ENCODE measurements at regions not wholly inside any gene's neighbourhood (a gene's known extent, or its start where the extent isn't known, plus 50 kb on each side); places are given as distances from the start of the nearest gene placed in this dataset.

DNA sequence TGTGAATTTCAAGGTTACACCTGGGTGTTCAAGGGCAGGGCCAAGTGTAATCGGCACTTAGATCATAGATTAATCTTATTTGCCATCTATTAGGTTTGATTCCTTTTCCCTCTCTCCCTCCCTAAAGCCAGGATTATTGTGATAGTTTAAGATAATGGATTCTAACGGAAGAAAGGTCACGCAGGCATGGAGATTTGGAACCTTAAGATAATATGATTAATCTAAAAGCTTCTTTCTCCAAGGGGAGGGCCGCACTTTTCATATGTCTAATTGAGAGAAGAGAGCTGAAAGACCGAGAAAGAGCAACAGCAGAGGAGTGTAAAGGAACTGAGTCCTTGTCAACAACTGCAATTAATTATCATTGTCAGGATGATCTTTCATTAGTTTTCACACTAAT lies 858.8 kb upstream of the NR2F2 start:
- no peak for DNase-seq

DNA sequence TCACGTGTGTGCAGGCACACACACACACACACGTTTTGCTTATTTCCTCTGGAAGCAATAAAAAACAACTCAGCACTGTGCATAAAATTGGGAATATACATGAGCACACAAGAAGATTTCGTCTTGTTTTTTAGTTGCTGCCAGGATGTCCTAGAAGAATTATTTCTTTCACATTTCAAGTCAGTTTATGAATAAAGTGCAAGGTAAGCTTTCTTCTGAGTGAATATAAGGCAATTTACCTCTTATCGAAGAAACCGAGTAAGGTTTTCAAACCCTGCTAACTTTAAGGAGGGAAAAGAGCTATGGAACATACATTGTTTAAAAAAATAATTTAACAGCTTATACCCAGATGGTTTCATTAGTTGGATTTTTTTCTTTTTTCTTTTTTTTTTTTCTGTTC lies 855.4 kb upstream of the NR2F2 start:
- DNase-seq, result no peak

DNA sequence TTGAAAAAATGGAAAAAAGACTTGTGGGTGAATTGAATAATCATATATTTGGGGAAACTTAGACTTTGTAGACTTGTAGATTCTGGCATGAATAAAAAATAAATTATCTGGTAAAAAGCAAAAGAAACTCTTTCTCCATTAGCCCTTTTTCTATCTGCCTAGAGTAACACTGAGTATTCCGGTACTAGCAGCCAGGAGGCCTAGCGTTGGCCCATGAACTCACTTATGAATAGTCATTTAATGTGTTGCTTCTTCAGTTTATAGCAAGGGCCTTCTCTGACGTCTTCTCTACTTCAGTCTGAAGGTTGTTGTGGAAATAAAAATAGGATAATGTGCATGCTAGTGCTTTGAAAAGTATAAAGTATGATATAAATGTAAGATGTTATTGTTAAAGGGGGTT lies 851.2 kb upstream of the NR2F2 start:
- no peak for DNase-seq

DNA sequence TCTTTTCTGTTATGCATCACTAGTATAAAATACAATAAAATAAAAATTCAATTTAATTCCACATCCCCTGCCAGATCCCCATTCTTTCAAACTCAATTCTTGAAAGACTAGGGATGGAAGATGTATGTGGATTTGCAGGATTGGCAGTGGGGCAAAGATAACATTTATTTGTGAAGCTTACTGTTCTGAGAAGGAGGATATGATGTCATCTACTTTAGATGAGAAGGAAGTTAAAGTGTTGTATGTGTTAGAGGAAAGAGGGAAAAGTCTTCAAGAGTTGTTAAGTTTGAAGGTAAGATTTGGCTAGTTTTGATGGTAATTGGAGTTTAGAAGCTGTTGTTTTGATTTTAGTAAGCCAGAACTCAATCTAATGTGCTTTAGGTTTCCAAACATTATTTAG lies 845.1 kb upstream of the NR2F2 start:
- no peak for DNase-seq

DNA sequence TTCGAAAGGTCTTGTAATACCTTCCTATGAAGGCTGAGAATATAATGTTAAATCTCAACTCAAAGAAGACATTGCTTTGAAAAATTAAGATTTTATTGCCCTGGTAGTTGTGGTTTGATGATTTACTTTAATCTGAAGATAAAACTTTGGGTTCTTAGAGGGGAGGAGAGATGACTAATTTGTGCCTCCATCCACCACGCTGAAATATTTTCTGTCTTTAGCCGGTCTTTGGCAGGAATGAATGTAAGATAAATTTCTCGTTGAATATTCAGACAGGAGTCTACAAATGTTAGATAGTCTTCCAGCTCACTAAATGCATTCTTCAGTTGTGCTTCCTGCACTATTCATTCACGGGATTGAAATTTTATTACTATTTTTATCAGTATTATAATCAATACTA lies 844.3 kb upstream of the NR2F2 start:
- DNase-seq, result no peak

DNA sequence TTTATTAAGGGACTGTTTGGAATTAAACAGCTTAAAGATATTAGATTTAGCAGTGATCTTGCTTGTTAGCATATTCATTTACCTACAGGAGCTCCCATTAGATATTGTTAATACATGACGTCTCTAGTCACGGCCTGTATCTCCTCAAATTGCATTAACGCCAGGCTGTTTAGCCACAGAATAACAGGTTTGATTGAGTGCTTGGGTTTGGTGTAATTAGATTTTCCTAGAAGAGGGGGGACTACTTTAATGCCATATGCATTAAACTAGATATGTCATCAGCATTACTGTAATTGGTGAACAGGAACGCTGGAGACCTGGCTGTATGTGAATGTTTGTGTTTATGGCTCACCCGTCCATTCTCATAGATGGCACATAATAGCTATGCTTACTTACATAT lies 841.4 kb upstream of the NR2F2 start:
- DNase-seq, result no peak

DNA sequence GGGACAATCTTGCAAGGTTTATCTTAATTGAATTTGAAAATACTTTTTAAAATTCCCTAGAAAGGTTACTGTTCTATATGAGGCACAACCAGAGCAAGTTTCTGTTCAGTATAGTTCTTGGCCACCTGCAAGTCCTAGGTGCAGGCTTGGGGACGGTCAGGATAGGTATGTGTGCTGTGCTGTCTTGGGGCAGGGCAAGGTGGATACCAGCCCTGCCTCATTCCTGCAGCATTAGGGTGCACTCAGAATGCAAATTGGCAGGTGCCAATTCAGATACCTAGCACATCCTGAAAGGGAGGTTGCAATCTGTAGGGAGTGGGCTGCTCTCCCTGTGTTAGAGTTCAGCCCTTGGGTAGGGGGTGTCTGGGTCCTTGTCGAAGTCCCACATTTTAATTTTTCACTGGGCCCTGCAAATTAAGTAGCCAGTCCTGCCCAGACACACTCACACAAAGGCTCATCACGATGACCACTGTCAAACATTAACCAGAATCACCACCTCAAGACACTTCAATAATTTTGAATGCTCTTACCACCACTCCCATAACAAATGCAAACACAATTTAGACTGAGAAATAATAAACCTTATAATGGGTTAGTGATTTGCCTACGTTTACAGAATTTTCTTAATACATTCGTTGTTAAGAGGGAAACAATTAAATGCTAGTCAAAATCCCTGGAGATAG lies 838.0 kb upstream of the NR2F2 start:
- no peak for DNase-seq

DNA sequence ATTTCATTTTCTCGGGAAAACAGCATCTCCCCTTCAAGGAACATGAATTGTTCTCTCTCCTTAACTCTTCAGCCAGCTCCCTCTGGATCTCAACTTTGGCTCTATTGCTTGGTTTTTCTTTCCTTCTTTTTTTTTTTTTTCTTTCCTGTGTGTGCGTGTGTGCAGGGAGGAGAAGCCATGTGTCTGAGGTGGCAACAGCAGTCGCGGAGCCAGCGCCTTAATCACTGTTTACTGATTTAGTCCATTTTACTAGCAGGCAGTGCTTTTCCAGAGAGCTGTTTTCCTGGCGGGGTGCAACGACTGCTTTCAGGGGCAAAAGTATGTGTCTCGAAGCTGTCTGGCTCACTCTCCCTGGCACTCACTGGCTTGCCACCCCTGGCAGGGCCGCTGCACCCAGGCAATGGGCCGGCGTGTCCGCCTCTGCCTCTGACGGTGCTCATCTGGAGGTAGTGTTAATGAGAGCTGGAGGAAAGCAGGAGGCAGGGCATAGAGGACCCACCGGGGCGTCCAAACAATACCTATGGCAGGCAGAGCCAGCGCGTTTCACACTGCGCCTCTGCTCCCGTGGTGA lies 835.4 kb upstream of the NR2F2 start:
- DNase-seq, result no peak

DNA sequence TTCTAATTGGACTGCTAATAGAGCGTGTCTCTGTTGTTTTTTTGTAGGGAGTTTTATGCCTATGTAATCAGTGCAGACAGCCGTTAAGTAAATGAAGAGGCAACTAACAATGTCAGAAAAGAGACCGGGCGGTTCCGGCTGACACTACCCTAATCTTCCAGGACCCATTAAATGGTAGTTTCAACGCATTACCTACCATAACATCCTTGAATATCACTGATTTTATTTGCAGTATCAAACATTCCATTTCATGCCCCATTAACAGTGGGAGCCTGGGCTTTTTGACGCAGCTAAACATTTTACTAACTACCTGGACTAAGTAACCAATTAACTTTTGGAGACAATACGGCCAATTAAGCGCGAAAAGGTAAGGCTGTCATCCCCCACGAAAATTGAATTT lies 832.9 kb upstream of the NR2F2 start:
- DNase-seq, result no peak

DNA sequence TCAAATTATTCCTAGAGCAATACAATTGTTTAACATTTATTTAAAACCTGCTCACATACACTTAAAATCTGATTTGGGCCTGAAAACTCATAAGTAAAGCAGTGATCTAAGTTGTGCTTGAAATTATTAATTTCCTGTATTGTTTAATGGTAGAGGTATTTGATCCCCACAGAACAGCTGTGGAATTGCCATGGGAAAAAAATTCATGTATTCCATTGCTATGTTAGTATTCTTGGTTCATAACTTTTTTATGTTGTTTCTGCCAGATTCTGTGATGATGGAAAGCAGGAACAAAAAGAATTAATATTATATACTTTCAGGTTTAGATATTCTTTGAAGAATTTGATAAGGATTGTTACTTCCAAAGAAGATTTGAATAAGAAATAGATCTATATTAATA lies 831.5 kb upstream of the NR2F2 start:
- DNase-seq, result no peak

DNA sequence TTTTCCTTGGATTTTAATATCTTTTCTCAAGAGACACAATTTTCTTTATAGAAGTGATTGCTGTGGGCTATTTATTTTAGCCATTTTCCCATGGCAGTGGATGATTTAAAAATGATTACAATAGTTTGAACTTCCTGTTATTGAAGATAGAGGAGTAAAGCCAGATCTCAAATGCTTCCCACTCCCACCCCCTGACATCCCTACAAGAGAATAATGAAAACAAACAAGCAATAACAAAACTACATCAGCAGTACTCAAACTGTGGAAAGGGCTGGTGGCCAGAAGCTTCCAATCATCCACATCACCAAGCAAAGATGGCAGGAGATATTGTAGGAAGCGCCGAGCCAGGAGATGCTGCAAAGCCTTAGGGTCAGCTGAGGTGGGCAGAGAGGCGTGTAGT lies 831.1 kb upstream of the NR2F2 start:
- DNase-seq, result no peak

DNA sequence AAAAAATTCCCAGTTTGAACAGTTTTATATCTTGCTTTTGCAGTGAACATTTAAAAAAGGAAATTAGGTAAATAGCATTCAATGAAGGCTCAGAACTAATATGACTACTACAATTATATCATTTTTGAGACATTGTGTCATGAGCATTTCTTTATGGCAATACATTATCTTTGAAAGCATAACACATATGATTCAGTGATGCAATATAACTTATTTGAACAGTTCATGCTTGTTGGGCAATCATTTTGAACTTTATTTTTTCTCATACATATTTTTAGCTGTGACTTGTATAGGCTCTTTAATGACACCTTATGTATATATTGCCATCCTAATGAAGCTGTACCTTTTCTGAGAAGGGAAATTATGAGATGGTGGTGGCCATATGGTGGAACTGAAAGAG lies 828.6 kb upstream of the NR2F2 start:
- no peak for DNase-seq

DNA sequence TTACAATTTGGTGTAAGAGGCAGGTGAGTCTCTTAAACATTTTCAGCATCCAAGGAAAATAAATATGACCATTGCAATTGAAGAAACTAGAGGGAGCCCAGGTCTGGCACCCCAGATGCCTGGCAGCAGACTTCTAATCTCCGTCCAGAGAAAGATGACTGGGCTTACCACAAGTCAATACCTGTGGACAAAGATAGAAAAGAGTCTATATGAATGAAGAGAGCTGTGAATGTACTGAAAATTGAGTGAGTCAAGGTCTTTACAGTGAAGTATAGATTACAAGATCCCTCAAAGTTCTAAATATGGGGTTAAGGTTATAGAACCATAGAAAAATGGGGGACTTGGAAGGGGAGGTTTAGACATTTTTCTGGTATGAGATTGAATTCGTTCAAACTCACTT lies 827.4 kb upstream of the NR2F2 start:
- DNase-seq, result no peak

DNA sequence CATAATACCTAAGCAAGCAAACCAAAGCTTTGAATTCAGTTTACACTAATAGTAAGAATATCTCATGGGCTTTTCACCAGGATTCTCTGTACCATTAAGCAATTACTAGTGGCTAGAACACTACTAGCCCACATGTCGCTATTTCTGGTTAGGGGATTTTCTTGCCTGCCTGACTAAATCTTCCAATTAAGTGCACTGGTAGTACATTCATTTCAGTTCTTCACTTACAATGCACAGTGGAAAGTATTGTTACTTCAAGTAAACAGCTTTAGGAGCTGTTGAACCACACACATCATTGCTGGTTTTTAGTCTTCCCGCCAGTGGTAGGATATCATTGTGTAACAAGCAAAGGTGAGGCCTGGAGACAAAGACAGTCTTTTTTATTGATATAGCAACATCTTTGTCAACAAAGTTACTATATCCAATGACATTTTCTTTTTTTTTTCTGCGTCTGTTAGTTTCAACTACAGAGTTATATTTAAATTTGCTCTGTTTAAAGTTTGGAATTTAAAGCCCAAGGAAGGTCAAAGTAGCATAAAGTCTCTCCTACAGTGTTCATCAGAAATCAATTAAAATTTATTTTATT lies 826.8 kb upstream of the NR2F2 start:
- no peak for DNase-seq

DNA sequence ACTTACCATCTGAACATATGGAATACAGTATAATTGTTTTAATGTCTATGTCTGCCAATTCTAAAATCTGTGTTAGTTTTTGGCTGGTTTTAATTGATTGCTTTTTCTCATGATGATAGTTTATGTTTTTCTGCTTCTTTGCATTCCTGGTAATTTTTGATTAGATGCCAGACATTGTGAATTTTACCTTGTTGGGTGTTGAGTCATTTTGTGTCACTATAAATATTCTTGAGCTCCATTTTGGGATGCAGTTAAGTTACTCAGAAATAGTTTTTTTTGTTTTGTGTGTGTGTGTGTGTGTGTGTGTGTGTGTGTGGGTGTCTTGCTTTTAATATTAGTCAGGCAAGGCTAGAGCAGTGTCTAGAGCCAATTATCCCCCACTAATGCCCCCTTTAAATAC lies 818.8 kb upstream of the NR2F2 start:
- no peak for DNase-seq

DNA sequence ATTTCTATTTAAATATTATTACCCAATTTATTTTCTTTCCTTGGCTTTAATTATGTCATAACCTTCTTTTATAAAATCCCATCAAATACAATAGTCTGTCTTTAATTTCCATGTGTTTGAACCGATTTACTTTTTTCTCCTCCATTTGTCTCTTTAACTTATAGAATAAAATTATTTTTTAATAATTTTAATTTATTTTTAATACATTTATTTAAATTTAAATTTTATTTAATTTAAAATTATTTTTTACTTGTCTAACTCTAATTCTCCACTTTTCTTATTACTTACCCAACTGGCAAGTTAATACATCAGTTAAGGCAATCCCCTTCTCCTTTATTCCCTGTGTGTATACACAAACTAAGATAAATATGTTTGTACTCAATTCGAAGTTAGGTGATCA lies 817.6 kb upstream of the NR2F2 start:
- no peak for DNase-seq

DNA sequence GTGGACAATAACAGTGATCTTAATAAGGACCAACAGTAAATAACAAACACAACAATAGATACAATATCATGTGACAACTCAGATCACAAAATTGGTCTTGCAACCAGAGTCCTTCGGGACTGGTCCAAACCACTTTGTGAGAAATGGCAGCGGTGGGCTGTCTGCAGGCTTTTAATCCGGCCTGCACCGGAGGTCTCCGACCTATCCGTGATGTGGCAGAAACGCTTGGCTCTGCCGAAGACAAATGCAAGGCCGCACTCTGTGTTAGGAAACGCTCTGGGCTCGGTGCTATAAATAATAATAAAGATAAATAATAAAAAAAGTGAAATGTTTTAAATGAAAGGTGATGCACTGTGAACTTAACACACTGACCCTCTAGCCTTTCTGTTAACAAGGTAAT lies 810.6 kb upstream of the NR2F2 start:
- no peak for DNase-seq

DNA sequence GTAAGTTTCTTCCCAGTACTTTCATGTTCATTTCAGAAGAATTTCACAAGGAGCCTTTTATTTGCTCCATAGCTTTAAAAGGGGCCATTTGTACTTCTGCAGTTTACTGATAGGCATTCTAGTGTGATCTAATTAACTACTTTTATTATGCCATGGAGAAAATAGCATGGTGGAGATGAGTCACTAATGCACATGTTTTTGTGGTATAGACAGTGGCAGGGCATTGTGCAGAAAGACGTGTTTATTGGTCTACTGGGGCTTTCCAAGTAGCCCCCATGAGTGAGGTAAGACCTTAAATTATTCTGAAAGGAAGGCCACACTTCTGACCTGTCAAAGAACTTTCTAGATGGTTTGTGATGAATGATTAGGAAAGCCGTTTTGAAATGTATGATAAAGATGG lies 810.0 kb upstream of the NR2F2 start:
- no peak for DNase-seq

DNA sequence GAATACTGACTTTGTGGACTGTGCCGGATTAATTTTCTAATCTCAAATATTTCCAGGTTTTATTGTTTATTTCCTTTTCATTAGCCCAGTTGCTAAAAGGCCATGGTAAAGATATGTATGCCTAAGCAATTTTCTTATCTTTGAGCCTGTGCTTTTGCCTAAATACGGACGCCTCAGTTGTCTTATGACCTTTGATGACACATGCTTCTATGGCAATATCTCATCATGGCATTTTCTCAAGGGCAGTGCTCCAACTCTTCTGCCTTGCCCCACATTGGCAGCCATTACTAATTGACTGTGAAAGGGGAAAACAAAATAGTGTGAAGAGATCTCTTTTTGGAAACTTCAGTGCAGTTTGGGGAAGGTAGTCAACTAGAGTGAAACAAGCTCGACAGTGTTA lies 809.6 kb upstream of the NR2F2 start:
- no peak for DNase-seq

DNA sequence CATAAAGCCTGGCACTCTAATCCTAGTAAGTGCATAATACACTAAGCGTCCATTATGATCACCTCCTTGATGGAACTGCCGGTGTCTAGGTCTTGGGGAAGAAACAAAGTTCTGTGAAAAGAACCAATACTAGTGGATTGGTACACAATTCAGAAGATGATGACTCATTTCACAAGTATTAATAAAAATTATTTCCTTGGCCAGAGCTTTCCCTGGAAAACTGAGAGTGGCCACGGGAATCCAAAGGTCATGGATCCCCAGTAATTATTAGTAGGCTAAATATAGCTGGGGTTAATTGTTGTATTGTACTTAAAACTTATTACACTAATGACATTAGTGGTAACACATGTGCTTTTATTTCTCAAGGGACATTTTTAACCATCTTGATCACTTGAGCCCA lies 808.0 kb upstream of the NR2F2 start:
- no peak for DNase-seq

DNA sequence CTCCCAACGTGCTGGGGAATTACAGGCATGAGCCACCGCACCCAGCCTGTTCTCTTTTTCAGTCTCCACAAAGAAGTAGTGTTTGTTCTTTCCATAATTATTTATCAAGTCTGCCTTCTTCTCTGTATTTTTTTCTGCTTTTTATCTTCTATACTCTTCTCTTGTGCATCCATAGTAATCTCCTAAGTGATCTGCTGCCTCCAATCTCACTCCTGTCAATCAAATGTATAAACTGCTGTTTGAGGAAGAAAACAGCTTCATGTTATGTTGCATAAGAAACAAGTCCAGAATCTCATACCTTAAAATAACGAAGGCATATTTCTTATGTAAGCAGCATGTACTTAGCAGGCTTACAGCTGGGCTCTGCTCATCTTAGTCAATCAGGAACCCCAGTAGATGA lies 801.6 kb upstream of the NR2F2 start:
- DNase-seq, result no peak

DNA sequence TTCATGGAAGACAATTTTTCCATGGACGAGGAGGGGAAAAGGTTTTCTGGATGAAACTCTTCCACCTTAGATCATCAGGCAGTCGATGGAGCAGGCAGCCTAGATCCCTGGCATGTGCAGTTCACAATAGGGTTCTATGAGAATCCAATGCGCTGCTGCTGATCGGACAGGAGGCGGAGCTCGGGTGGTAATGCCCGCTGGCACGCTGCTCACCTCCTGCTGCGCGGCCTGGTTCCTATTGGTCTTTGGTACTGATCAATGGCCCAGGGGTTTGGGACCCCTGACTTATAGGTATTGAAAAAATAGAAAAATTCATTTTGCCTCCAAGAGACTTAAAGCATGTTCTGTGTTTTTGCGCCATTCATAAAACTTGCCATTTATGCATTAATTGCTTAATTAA lies 793.9 kb upstream of the NR2F2 start:
- DNase-seq, result no peak

DNA sequence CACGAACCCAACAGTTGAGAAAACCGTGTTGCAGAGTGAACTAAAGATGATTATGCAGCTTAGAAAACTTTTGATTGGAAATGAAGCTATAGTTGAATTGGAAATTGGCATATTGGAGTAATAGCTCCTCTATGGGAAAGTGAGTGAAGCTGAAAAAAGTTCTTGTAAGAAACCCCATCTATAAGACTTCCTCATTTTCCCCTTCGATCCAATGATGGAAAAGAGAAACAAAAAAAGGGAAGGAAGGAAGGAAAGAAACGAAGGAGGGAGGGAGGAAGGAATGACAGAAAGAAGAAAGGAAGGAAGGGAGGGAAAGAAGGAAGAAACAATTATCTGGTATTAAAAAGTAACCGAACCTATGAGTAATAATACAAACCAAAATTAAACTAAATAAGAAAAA lies 791.8 kb upstream of the NR2F2 start:
- DNase-seq, result no peak

DNA sequence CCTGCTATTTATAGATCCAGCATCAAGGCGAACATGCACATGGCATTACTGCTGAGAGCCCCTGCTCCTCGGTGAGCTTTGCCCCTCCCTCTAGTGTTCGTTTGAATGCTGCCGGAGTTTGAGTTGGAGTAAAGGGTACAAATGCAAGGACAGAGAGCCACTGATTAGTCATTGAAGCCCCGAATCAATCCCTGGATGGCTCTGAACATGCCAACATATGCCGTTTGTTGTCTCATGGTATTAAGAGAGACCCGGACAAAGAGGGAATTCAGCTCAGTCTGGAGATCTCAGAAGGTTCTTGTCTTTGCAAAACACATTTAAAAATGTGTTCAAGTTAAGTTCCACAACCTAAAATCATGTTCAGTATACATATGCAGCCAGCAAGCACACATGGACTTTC lies 789.2 kb upstream of the NR2F2 start:
- no peak for DNase-seq

DNA sequence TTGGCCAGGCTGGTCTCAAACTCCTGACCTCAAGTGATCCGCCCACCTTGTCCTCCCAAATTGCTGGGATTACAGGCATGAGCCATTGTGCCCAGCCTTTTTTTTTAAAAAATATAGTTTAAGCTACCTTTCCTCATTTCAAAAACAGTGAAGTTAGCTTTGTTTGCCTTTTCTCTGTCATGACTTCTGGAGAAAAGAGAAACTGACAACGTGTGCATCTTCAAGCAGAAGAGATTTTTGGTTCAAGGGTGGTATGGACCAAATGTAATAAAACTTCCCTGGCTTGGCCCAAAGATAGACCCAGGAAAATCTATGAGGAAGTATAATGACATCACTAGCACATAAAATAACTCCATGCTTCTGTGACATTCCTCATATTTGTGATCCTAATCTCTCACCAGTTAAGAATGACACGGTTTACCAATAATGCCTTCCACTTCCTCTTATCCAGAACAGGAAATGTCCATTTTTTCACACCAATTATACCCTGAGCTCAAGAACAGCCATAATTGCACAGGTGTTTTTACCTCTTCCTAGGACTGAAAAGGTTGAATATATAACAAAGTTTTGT lies 781.2 kb upstream of the NR2F2 start:
- DNase-seq, result no peak
